ENCODE measurements at regions not wholly inside any gene's neighbourhood (a gene's known extent, or its start where the extent isn't known, plus 50 kb on each side); places are given as distances from the start of the nearest gene placed in this dataset.
"Not testable (repeated sequence)": the region's sequence is repeated elsewhere in the genome, so short reads cannot be mapped to it uniquely, and the experiment has no call there.

DNA sequence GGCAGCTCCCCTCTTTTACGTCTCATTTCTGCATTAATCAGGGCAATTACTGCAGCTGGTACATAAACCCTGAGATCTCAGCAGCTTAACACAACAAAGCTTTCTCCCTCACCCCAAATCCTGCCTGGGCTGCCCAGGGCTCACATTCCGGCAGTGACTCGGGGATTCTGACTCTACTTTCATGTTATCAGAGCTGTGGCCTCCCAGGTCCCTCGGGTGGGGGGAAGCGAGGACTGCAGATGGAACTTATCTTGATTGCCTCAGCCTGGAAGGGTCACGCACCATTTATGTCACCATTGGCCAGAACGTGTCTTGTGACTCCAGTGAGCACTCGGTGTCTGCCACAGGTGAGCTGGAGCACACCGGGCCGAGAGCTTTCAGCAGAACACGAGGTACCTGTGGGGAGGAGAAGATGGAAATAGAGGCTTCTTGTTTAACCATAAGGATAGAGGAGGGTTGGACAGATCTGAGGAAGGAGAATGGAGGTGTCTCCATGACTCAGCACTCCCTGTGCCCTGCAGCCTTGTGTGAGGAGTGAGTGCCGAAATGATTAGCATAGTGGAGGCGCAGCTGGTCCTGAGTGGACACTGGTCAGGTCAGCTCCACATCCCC lies 88.5 kb upstream of the EXOC2 start:
- no peak for DNase-seq

DNA sequence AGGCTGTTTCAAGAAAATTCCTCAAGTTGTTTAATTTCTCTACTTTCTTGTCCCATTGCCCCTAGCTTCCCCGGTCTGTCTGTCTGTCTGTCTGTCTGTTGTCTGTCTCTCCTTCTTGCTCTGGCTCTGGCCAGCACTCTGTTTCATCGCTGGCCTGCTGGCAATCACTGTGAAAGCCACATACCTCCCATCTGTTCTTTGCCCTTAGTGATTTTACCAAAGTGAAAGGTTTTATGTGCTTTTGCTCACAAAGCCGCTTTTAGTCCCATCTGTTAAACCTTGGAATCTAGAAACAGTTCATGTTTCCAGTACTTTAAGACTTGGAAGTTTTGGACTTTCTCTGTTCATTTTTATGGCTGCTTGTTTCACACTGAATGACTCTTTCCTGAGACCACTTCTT lies 87.8 kb upstream of the EXOC2 start:
- DNase-seq = no peak

- DNase-seq = no peak
Measured at GRCh38 chr6:776951-777350, 84.0 kb upstream of the EXOC2 start.

GRCh38 chr6:776528-776931 lies 83.6 kb upstream of the EXOC2 start:
- no peak for DNase-seq

- DNase-seq = no peak
Measured at GRCh38 chr6:775863-776262, 82.9 kb upstream of the EXOC2 start.

- not testable (repeated sequence) for DNase-seq
Measured at GRCh38 chr6:771683-772082, 78.7 kb upstream of the EXOC2 start.

DNA sequence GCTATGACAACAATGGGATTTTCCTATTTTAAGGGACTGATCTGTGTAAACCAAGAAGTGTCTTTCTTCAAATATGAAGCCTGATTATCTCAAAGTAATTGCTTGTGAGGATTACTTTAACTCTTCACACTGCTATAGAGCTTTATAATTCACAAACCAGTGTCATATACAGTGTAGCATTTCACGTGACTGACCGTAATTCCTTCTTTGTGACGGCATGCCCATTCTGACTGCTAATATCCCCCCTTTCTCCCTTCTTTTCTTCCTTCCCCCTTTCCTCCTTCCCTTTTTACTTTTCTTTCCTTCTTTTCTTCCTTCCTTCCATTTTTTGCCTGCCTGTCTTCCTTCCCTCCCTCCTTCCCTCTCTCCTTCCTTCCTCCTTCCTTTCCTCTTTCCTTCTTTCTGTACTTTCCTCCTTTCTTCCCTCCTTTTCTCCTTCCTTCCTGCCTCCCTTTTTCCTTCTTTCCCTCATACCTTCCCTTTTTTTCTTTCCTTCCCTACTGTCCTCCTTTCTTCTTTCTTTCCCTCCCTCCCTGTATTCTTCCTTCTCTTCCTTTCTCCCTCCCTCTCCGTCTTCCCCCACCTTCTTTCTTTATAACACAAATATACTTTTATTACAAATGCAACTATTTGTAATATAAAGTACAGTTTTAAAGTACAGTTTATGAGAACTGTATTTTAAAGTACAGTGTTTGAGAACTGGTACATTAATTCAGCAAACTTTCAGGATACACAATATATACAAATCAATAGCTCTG lies 75.0 kb upstream of the EXOC2 start:
- DNase-seq = no peak

GRCh38 chr6:766625-767024 lies 73.7 kb upstream of the EXOC2 start:
- DNase-seq = no peak

GRCh38 chr6:761997-762396 lies 69.1 kb upstream of the EXOC2 start:
- DNase-seq = no peak

DNA sequence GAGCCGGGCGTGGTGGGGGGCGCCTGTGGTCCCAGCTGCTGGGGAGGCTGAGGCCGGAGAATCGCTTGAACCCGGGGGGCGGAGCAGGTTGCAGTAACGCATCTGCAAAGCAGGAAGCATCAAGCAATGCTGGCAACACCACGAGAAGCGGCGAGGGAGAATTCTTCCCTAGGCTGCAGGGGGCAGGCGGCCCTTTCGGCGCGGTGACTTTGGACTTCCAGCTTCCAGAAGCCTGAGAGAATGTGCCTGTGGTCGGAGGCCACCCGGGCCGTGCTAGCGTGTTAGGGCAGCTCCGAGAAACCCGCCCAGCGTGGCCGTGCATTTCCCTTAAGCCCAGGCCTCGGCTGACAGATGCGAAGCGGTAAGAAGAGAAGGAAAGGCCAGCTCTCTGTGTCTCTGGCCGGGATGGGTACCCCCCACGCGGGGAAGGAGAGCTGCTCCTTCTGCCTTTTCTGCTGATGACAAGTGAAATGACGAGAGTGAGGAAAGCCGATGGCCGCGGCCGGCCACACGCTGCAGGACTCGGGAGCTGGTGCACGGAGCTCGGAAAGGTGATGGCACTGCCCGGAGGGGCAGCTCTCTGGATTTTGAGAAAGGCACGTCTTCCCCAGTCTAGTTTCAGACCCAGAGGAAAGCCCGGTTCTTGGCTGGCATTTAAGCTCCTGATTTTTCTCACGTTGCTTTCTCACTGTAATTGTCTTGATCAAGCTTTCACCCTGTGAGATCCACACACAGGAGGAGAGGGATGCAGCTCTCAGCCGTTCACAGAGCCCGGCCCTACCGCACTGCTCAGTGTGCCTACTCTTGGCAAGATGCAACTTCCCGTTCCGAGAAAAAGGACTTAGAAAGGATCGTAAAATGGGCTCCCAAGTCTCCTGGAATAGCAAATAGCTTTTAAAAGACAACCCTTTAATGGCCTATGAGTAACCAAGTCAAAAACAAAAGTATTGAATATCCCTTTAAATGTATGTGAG lies 68.3 kb upstream of the EXOC2 start:
- DNase-seq = no peak

DNA sequence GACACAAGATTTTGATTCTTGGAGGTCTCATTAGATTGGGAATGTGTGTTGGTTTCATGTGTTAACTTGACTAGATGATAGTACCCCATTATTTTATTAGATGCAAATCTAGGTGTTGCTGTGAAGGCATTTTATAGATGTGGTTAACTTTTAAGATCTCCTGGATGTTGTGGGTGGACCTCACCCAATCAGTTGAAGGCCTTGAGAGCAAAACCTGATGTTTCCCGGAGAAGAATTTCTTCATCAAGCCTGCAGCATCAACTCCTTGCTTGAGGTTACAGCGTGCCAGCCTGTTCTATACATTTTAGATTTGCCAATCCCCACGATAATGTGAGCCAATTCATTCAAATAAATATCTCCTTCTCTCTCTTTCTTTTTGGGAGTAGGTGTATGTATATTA lies 66.8 kb upstream of the EXOC2 start:
- no peak for DNase-seq

- no peak for DNase-seq
Measured at GRCh38 chr6:756224-756623, 63.3 kb upstream of the EXOC2 start.

GRCh38 chr6:754202-754601 lies 61.3 kb upstream of the EXOC2 start:
- no peak for DNase-seq

DNA sequence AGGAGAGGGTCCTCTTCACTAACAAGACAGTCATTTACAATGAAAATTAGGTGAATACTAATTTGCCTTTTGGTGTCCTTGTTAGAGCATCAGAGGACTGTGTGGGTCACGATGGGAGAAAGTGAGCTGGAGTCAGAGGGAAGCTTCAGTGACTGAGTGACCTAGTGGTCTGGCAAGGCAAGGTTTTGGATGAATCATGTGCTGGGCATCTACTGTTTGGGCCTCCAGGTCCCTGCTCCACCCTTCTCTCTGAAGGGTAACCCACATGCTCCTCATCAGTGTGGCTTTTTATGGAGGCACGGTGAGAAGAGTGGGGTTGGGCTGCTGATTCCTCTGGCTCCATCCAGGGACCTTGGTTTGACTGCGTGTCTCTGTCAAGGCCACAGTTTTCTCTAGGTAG lies 60.5 kb upstream of the EXOC2 start:
- DNase-seq = no peak

DNA sequence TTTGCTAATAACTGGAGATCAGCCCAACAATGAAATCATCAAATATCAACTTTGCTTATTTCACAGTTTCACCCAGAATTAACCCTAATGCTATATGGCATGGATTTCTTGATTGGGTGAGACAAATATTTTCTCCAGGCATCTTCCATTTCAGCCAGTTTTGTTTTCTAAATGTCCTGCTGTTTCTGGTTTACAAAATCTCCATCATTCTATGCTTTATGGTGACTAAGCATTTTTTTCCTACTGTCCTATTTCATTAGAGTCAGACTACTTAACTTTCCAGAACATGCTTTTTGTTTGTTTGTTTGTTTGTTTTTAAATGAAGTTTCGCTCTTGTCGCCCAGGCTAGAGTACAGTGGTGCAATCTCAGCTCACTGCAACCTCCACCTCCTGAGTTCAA lies 59.5 kb upstream of the EXOC2 start:
- no peak for DNase-seq

DNA sequence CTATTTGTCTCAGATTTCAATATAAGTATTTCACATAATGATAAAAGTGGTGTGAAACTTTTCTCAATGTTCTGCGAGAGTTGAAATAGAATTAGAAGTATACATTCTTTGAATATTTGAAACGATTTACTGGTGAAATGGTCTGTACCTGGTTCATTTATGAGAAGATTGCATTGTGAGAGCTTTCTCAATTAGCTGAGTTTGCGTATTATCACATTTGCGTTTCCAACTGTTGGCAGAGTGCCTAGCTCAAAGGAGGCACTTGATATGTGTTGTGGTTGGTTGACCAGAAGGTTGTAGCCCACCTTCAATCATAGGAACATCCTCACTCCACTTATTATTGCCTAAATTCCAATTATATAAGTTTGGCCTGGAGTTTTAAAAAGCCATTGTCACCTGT lies 58.8 kb upstream of the EXOC2 start:
- no peak for DNase-seq

GRCh38 chr6:747921-748320 lies 55.0 kb upstream of the EXOC2 start:
- DNase-seq = no peak

GRCh38 chr6:747028-747427 lies 54.1 kb upstream of the EXOC2 start:
- DNase-seq = no peak

DNA sequence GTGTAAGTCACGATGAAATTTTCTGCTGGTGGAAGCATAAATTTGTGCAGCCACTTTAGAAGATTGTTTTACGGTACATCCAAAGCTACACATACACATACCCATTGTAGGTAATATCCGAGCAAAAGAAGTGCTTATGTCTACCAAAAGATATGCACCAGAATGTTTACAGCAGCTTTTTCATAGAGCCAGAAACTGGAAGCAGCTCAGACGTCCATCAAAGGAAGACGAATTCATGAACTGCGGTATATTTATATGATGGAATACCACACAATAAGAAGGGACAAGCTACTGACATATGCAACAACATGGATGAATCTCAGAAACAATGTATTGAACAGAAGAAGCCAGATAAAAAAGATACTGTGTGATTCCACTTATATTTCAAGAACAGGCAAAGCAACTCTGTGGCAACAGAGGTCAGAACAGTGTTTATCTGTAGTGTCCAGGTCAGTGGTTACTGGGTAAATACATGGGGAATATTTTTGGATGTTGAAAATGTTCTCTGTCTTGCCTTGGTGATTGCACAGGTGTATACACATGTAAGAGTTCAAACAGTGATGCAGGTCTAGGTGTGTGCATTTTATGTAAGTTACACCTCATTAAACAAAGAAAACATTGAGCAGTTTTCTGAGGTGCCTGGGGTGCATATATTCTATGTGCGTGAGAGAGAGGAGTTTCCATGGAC lies 51.9 kb upstream of the EXOC2 start:
- no peak for DNase-seq

GRCh38 chr6:743320-744096 lies 50.6 kb upstream of the EXOC2 start:
- DNase-seq = no peak
